ENCODE measurements at regions not wholly inside any gene's neighbourhood (a gene's known extent, or its start where the extent isn't known, plus 50 kb on each side); places are given as distances from the start of the nearest gene placed in this dataset.

DNA sequence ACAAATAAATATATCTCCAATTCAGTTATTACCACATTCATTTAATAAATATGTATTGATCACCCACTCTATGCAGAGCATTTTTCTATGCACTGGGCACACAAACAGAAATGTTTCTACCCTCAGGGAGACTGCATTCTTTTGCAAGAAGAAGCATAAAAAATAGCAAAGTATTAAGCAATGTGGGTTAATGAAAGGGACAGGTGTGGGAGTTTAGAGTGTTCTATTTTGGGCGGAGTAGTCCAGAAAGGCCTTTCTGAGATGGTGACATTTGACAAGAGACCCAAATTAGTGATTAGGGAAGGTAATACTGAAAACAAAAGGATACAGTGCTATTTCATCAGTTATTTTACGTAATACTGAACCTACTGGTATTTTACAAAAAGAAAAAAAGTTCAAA lies 394.3 kb upstream of the CHST9 start:
- H3K36me3 ChIP-seq, result no peaks in the 10 kb centered on the region
- H3K9me3 ChIP-seq, result peaks cover 4 to 24% (median 19%) of the 10 kb centered on the region in 8 donors
- TF ChIP-seq, protein P1, sequence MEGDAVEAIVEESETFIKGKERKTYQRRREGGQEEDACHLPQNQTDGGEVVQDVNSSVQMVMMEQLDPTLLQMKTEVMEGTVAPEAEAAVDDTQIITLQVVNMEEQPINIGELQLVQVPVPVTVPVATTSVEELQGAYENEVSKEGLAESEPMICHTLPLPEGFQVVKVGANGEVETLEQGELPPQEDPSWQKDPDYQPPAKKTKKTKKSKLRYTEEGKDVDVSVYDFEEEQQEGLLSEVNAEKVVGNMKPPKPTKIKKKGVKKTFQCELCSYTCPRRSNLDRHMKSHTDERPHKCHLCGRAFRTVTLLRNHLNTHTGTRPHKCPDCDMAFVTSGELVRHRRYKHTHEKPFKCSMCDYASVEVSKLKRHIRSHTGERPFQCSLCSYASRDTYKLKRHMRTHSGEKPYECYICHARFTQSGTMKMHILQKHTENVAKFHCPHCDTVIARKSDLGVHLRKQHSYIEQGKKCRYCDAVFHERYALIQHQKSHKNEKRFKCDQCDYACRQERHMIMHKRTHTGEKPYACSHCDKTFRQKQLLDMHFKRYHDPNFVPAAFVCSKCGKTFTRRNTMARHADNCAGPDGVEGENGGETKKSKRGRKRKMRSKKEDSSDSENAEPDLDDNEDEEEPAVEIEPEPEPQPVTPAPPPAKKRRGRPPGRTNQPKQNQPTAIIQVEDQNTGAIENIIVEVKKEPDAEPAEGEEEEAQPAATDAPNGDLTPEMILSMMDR (IDR thresholded peaks at IDR 0.05 in 8 of 11, conservative IDR thresholded peaks at IDR 0.05 in 3 of 11), result no peak
- TF ChIP-seq POLR2AphosphoS5 (IDR thresholded peaks at IDR 0.05), result no peak
- TF ChIP-seq POLR2A (IDR thresholded peaks at IDR 0.05), result no peak
- intact Hi-C loops (cut with DNase I; ENCODE audit: low total_unique reads), result no loop called here
- no peak overlapping the region for H3K4me3 ChIP-seq
- no peak overlapping the region for H3K27ac ChIP-seq
- H3K4me1 ChIP-seq, result no peaks in the 10 kb centered on the region
- 73 to 92% (median 81%) methylated on average over 2 of the region's 2 CpGs for WGBS, 5 donors
- no peaks in the 10 kb centered on the region for H3K27me3 ChIP-seq (replicated peaks in 1 of 7)
- DNase-seq, result no peak

DNA sequence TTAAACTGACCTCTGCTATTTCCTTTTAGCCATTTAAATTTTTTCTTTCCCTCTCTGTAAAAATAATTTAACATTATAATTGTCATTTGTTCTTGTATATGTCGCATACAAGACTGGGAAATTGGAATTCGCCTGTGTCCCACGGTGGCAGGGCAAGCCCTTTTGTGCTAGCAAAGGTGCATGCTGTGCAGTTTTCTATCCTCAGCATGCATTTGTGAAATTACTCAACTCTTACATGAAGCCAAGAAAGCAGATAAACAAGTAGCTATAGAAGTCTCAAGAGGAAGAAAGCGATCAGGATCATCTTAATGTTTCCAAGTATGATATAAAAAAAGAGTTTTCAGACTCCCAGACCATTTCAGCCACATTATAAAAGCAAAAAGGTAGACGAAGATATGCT lies 392.6 kb upstream of the CHST9 start:
- WGBS, 5 donors, result 57 to 69% (median 63%) methylated on average over 5 of the region's 5 CpGs
- no peaks in the 10 kb centered on the region for H3K36me3 ChIP-seq
- intact Hi-C loops (cut with DNase I; ENCODE audit: low total_unique reads), result no loop called here
- H3K27ac ChIP-seq, result no peak overlapping the region
- peaks cover 4 to 24% (median 17%) of the 10 kb centered on the region in 8 donors for H3K9me3 ChIP-seq
- H3K27me3 ChIP-seq (replicated peaks in 1 of 7), result no peaks in the 10 kb centered on the region
- no peak for TF ChIP-seq POLR2AphosphoS5 (IDR thresholded peaks at IDR 0.05)
- TF ChIP-seq, protein P1 (IDR thresholded peaks at IDR 0.05 in 8 of 11, conservative IDR thresholded peaks at IDR 0.05 in 3 of 11), result no peak
- TF ChIP-seq POLR2A (IDR thresholded peaks at IDR 0.05), result no peak
- H3K4me3 ChIP-seq, result no peak overlapping the region
- no peak for DNase-seq
- H3K4me1 ChIP-seq, result no peaks in the 10 kb centered on the region

DNA sequence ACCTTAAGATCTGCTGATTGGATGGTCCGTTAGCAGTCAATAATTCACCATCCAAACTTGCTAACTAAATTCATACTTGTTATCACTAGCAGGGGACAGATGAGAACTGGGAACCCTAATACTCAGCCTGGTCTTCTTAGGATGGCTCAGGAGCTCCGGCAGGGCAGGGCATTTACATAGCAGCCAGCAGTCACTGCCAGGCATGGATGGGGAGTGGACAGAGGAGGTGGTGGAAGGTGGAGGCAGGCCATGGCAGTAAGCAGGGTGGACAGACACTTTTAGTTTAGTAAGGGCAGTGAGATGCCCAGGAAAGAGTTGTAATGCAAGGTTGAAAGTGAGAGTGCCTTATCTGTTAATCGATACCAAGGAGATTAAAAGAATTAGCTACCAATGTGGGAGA lies 392.2 kb upstream of the CHST9 start:
- WGBS, 5 donors, result 70 to 88% (median 76%) methylated on average over 3 of the region's 3 CpGs
- no peak for TF ChIP-seq POLR2AphosphoS5 (IDR thresholded peaks at IDR 0.05)
- TF ChIP-seq POLR2A (IDR thresholded peaks at IDR 0.05), result no peak
- TF ChIP-seq, protein P1 (IDR thresholded peaks at IDR 0.05 in 8 of 11, conservative IDR thresholded peaks at IDR 0.05 in 3 of 11), result no peak
- H3K27me3 ChIP-seq (replicated peaks in 1 of 7), result no peaks in the 10 kb centered on the region
- intact Hi-C loops (cut with DNase I; ENCODE audit: low total_unique reads), result no loop called here
- peaks cover 4 to 19% (median 14%) of the 10 kb centered on the region in 8 donors for H3K9me3 ChIP-seq
- H3K4me1 ChIP-seq, result no peaks in the 10 kb centered on the region
- DNase-seq, result no peak
- H3K36me3 ChIP-seq, result no peaks in the 10 kb centered on the region
- no peak overlapping the region for H3K27ac ChIP-seq
- H3K4me3 ChIP-seq, result no peak overlapping the region

DNA sequence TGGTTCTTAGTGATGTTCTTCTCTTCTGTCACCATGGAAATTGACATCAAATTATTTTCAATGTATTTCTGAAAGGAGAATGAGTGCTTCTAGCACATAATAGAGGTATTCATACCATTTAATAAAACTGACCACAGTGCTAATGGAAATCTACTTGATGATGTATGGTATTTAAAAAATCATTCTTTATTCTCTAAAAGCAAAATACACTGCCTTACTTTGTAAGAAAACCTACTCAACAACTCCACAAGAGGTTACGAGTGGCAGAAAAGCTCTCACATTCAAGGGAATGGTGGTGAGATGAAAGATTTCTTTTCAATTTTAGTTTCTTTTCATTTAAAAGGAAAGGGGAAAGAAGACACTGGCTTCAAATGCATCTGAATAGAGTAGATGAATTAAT lies 382.3 kb upstream of the CHST9 start:
- intact Hi-C loops (cut with DNase I; ENCODE audit: low total_unique reads), result no loop called here
- no peak for DNase-seq
- Histone ChIP-seq H3K4me1 (no peaks in the 10 kb centered on the region), H3K27me3 (replicated peaks in 1 of 7) (no peaks in the 10 kb centered on the region), H3K36me3 (no peaks in the 10 kb centered on the region), H3K4me3 (no peak overlapping the region), H3K9me3 (peaks cover 0 to 35% (median 4%) of the 10 kb centered on the region in 8 donors), H3K27ac (no peak overlapping the region)
- TF ChIP-seq POLR2AphosphoS5 (IDR thresholded peaks at IDR 0.05) (no peak), POLR2A (IDR thresholded peaks at IDR 0.05) (no peak)
- TF ChIP-seq, protein P1 (IDR thresholded peaks at IDR 0.05 in 8 of 11, conservative IDR thresholded peaks at IDR 0.05 in 3 of 11), result no peak
- WGBS, 5 donors, result 81 to 95% (median 88%) methylated on average over 1 of the region's 1 CpG

All from spleen (tissue), 11 donors.